Astrocyte (in vitro differentiated cells and primary cell): ENCODE measurements at regions not wholly inside any gene's neighbourhood (a gene's known extent, or its start where the extent isn't known, plus 50 kb on each side); places are given as distances from the start of the nearest gene placed in this dataset.

Source experiments
- DNase-seq: peaks from one replicate; pipeline ENCODE4 v3.0.0-alpha.2; 2010; ENCODE audit warnings: low read depth
- FAIRE-seq: peaks from 2 replicates; lab custom pipeline; 2011; peaks lifted over from hg19 to GRCh38; lab: Jason Lieb, UNC
- H2AFZ ChIP-seq: 2 replicates; pipeline ENCODE4 v1.6.0; 2012; ENCODE audit warnings: low read depth, low read length, inconsistent platforms
- H3K27ac ChIP-seq: 2 replicates; pipeline ENCODE4 v1.5.1; 2011; ENCODE audit warnings: low read depth, low read length, inconsistent platforms
- H3K27me3 ChIP-seq: 2 replicates; pipeline ENCODE4 v1.6.0; 2011; ENCODE audit warnings: low read length, inconsistent platforms; ENCODE audit not compliant: insufficient read depth
- H3K36me3 ChIP-seq: 2 replicates; pipeline ENCODE4 v1.5.1; 2011; ENCODE audit warnings: low read length, inconsistent platforms; ENCODE audit not compliant: insufficient read depth
- H3K4me1 ChIP-seq: 2 replicates; pipeline ENCODE4 v1.5.1; 2011; ENCODE audit warnings: low read length, inconsistent platforms; ENCODE audit not compliant: insufficient read depth
- H3K4me2 ChIP-seq: 2 replicates; pipeline ENCODE4 v1.6.0; 2012; ENCODE audit warnings: low read length, inconsistent platforms
- H3K4me3 ChIP-seq: 2 replicates; pipeline ENCODE4 v1.5.1; 2011; ENCODE audit warnings: low read depth, mild to moderate bottlenecking, low read length, inconsistent platforms; ENCODE audit not compliant: insufficient read depth
- H3K79me2 ChIP-seq: 2 replicates; pipeline ENCODE4 v1.6.0; 2012; ENCODE audit warnings: mild to moderate bottlenecking, low read length, inconsistent platforms; ENCODE audit not compliant: insufficient read depth
- H3K9ac ChIP-seq: 2 replicates; pipeline ENCODE4 v1.6.0; 2012; ENCODE audit warnings: mild to moderate bottlenecking, low read length, inconsistent platforms
- H3K9me3 ChIP-seq: 2 replicates; pipeline ENCODE4 v1.5.1; 2012; ENCODE audit warnings: low read depth, mild to moderate bottlenecking, low read length, inconsistent platforms; ENCODE audit not compliant: insufficient read depth
- H4K20me1 ChIP-seq: 2 replicates; pipeline ENCODE4 v1.6.0; 2012; ENCODE audit warnings: low read length, inconsistent platforms; ENCODE audit not compliant: insufficient read depth
- H3K27ac Mint-ChIP-seq: one replicate; pipeline ENCODE4 v1.8.0; 2021; ENCODE audit warnings: mild to moderate bottlenecking, mixed read lengths; ENCODE audit not compliant: unreplicated experiment
- H3K27me3 Mint-ChIP-seq: one replicate; pipeline ENCODE4 v1.8.0; 2021; ENCODE audit warnings: low read depth, mixed read lengths; ENCODE audit not compliant: unreplicated experiment
- H3K36me3 Mint-ChIP-seq: one replicate; pipeline ENCODE4 v1.8.0; 2021; ENCODE audit warnings: low read depth, mixed read lengths; ENCODE audit not compliant: unreplicated experiment
- H3K4me1 Mint-ChIP-seq: one replicate; pipeline ENCODE4 v1.8.0; 2021; ENCODE audit warnings: low read depth, mixed read lengths; ENCODE audit not compliant: unreplicated experiment
- H3K4me3 Mint-ChIP-seq: one replicate; pipeline ENCODE4 v1.8.0; 2021; ENCODE audit warnings: mild to moderate bottlenecking, moderate library complexity, mixed read lengths; ENCODE audit not compliant: unreplicated experiment
- H3K9me3 Mint-ChIP-seq: one replicate; pipeline ENCODE4 v1.8.0; 2021; ENCODE audit warnings: mild to moderate bottlenecking, mixed read lengths; ENCODE audit not compliant: unreplicated experiment
- CTCF ChIP-seq: IDR thresholded peaks from 2 replicates; pipeline ENCODE4 v1.5.1; 2011; ENCODE audit warnings: low read depth, mild to moderate bottlenecking, inconsistent platforms, low read length, moderate library complexity; ENCODE audit not compliant: insufficient read depth
- EZH2 ChIP-seq: IDR thresholded peaks from 2 replicates; pipeline ENCODE4 v1.6.1; 2012; ENCODE audit warnings: mild to moderate bottlenecking, low read length, inconsistent platforms; ENCODE audit not compliant: insufficient read depth

DNA sequence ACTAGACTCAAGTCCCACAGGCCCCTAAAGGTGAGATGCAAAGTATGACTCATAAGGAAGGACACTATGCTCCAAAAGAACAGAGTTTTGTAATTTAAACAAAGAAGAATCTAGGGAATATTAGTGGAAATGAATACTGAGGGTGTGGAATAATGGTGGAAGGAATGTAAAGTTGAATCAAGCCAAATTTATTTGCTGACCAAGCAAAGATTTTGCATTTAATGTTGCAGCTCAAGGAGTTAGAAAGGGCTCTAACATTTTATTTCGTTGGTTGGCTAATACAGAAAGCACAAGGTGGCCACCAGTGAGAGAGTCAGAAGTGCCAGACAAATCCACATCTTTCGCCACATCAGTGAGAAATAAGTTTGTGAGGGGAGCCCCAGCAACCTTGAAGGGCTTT is 550.3 kb downstream of the FOXG1 start:
- H3K9ac ChIP-seq, result no peak overlapping the region
- no peak overlapping the region for H3K27ac ChIP-seq
- H3K27ac Mint-ChIP-seq, result no peak overlapping the region
- H3K4me1 ChIP-seq, result peaks cover 5% of the 10 kb centered on the region
- H3K27me3 ChIP-seq, result no peaks in the 10 kb centered on the region
- no peak overlapping the region for H2AFZ ChIP-seq
- no peaks in the 10 kb centered on the region for H3K27me3 Mint-ChIP-seq
- no peak for FAIRE-seq
- no peak for TF ChIP-seq CTCF
- no peak for TF ChIP-seq EZH2
- no peaks in the 10 kb centered on the region for H4K20me1 ChIP-seq
- H3K9me3 Mint-ChIP-seq, result peaks cover 3% of the 10 kb centered on the region
- no peak for DNase-seq
- H3K4me2 ChIP-seq, result no peak overlapping the region
- peaks cover 18% of the 10 kb centered on the region for H3K4me1 Mint-ChIP-seq
- no peaks in the 10 kb centered on the region for H3K79me2 ChIP-seq
- H3K36me3 Mint-ChIP-seq, result no peaks in the 10 kb centered on the region
- peaks cover 2% of the 10 kb centered on the region for H3K9me3 ChIP-seq
- H3K4me3 ChIP-seq, result no peak overlapping the region
- no peak overlapping the region for H3K4me3 Mint-ChIP-seq
- no peaks in the 10 kb centered on the region for H3K36me3 ChIP-seq

- no peak overlapping the region for H3K27ac ChIP-seq
- H2AFZ ChIP-seq, result no peak overlapping the region
- no peak overlapping the region for H3K4me2 ChIP-seq
- no peak overlapping the region for H3K4me3 Mint-ChIP-seq
- no peaks in the 10 kb centered on the region for H3K27me3 Mint-ChIP-seq
- no peak for TF ChIP-seq CTCF
- no peak for TF ChIP-seq EZH2
- DNase-seq (no peak), FAIRE-seq (no peak)
- no peaks in the 10 kb centered on the region for H3K36me3 Mint-ChIP-seq
- H4K20me1 ChIP-seq, result no peaks in the 10 kb centered on the region
- H3K4me1 ChIP-seq, result peaks cover 5% of the 10 kb centered on the region
- H3K4me3 ChIP-seq, result no peak overlapping the region
- H3K9me3 ChIP-seq, result peaks cover 2% of the 10 kb centered on the region
- H3K36me3 ChIP-seq, result no peaks in the 10 kb centered on the region
- peaks cover 3% of the 10 kb centered on the region for H3K9me3 Mint-ChIP-seq
- H3K27ac Mint-ChIP-seq, result no peak overlapping the region
- H3K9ac ChIP-seq, result no peak overlapping the region
- H3K4me1 Mint-ChIP-seq, result peaks cover 20% of the 10 kb centered on the region
- no peaks in the 10 kb centered on the region for H3K79me2 ChIP-seq
- no peaks in the 10 kb centered on the region for H3K27me3 ChIP-seq
Measured at GRCh38 chr14:29317423-29317822, 550.8 kb downstream of the FOXG1 start.

DNA sequence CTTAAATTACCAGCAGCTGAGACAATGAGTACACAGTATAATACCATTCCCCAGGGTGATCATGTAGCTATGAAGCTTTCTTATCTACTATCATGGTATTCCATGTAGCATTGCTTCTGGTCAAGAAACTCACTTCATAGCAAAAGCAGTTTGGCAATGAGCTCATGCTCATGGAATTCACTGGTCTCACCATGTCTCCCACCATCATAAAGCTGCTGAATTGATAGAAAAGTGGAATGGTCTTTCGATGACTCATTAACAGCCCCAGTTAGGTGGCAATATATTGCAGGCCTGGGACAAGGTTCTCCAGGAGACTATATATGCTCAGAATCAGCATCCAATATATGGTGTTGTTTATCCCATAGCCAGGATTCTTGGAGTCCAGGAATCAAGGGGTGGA is 553.7 kb downstream of the FOXG1 start:
- no peaks in the 10 kb centered on the region for H3K27me3 ChIP-seq
- Mint-ChIP-seq H3K4me1 (peaks cover 20% of the 10 kb centered on the region), H3K4me3 (no peak overlapping the region), H3K36me3 (no peaks in the 10 kb centered on the region), H3K9me3 (peaks cover 3% of the 10 kb centered on the region), H3K27ac (peak overlapping the region; percentile 67), H3K27me3 (no peaks in the 10 kb centered on the region)
- FAIRE-seq, result no peak
- H3K9ac ChIP-seq, result no peak overlapping the region
- TF ChIP-seq EZH2, result no peak
- TF ChIP-seq CTCF, result no peak
- no peak overlapping the region for H3K4me2 ChIP-seq
- no peaks in the 10 kb centered on the region for H3K36me3 ChIP-seq
- H4K20me1 ChIP-seq, result no peaks in the 10 kb centered on the region
- DNase-seq, result peak; percentile 74
- H3K4me1 ChIP-seq, result peaks cover 5% of the 10 kb centered on the region
- no peak overlapping the region for H3K27ac ChIP-seq
- H2AFZ ChIP-seq, result no peak overlapping the region
- H3K79me2 ChIP-seq, result no peaks in the 10 kb centered on the region
- no peak overlapping the region for H3K4me3 ChIP-seq
- peaks cover 2% of the 10 kb centered on the region for H3K9me3 ChIP-seq
